COR-L47 (cell line): ENCODE measurements at regions not wholly inside any gene's neighbourhood (a gene's known extent, or its start where the extent isn't known, plus 50 kb on each side); places are given as distances from the start of the nearest gene placed in this dataset.
"Not testable (repeated sequence)": the region's sequence is repeated elsewhere in the genome, so short reads cannot be mapped to it uniquely, and the experiment has no call there.

ENCODE experiments used
- DNase-seq: peaks from one replicate; lab custom pipeline; 2025; lab: John Stamatoyannopoulos, UW

DNA sequence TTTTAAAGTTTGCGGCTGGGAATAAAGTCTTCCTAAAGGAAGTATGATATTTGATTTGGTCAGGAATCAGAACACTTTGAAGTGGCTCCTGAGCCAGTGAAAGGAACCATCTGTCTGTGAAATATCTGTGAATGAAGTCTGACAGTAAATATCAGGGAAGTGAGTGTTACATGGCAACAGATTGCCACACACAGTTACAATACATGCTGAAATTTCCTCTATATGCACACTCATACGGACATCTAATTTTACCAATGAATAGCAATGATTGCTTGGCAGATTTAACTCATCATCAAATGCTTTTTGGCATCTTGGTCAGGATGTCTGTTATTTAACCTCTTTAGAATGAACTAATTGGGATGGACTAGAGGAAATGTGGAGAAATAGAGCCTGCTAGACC lies 1023.8 kb downstream of the FAT4 start:
- DNase-seq = no peak

DNA sequence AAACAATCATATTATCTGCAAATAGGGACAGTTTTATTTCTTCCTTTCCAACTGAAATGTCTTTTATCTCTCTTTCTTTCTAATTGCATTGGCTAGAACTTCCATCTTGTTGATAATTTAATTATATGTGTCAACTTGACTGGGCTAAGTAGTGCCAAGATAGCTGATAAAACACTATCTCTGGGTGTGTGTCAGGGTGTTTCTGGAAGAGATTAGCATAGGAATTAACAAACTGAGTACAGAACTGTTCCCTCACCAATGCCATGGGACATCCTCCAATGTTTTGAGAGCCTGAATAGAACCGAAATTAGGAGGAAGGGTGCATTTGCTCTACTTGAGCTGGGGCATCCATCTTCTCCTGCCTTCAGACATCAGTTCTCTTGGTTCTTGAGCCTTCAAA lies 1027.2 kb downstream of the FAT4 start:
- DNase-seq = no peak

DNA sequence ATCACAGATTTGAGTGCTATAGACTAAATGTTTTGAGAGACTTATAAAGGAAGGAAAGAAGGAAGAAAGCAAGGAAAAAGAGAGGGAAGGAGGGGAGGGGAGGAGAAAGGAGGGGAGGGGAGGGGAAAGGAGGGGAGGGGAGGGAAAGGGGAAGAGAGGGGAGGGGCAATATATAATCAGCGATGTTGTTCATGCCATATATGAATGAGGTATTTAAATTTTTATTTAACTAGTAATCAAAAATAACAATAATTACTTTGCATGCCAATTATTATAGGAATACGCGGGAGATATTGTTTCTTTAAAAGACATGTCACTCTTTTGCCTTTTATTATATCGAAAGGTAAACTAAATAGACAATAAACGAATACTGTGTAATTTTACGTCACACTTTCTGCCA lies 1029.7 kb downstream of the FAT4 start:
- DNase-seq = no peak

DNA sequence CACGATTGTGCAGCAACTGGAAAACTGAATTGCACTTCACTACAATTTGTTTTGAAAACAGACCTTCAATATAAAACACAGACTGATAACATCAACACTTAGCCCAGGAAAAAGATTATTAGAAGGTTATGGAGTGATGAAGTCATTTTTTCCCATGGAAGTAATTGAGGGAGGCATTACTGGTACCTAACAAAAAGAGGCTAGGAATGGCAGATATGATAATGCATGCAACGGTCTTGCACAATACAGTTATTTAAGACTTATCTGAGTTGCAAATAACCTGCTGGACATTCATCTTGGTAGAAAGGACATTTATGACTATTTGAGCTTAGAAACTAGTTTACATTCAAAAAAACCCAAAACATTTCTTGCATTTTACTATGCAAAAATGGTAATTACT lies 1031.9 kb downstream of the FAT4 start:
- DNase-seq = no peak

DNA sequence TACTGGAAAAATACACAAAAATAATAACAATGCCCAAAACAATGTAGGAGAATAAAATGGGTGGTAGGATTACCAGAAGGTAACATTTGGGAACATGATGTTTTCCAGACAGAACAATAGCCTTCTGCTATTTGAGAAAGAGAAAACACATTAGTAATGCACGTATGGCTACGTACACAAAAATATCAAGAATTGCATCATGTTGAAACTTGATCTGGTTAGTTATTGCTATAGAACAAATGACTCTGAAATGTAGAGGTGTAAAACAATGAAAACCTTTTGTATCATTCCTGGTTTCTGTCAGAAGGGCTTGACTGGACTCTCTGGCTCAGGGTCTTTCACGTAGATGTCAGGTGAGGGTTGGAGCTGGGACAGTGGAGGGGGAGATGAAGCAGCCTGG lies 1040.0 kb downstream of the FAT4 start:
- no peak for DNase-seq

DNA sequence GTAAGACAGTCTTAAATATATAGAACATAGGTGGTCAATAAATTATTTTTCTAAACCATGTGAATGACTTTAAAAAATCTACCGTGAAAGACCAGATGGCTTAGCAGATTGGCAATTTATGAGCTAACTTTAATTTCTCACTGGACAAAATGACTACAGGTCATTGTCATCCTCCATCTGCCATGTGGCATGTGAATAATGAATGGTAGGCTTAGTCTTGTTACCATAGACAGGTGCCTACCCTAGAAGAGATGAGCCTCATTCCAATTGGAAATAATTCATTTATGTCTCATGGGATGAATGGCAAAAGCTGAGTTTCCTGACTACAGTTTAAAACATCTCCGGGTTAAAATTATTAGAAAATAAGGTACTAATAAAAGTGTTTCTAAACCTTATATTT lies 1043.3 kb downstream of the FAT4 start:
- no peak for DNase-seq

DNA sequence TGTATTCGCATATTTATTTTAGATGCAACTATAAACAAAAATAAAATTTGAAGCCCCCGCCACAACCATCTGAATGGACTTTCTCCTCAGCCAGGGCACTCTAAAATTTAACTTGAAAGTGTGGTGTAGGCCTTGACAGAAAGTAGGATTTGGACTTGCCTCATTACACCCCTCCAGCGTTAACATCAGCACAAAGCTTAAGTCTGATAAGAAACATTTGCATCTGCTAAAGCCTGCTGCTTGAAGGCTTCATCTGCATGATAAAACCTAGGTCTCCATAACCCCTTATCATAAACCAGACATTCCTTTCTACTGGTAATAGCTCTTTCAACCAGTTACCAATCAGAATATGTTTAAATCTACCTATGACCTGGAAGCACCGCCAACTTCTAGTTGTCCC lies 1046.5 kb downstream of the FAT4 start:
- no peak for DNase-seq

DNA sequence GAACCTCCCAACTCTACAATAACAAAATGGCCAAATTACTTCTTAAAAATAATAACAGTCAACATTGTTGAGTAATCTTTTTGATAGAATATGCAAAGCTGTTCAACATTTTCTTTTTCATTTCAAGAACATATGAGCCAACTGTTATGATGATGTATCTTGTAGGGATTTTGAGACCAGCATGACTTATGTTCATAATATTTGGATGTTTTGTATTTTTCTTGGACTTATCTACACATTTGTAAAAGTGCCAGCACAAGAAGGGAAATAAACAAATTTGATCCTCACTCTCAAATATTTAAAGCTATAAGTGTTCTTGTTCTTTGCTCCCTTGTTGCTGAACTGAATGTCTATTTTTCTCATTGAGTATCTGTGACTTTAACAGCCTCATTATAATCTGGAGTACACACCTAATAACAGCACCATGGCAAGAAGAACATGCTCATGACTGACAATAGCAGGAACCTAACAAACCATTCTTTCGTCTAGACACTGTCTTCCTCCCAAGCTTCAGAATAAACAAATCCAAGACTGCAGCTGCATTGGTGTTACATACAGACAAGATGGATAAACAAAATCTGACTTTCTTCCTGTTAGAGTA lies 1049.7 kb downstream of the FAT4 start:
- DNase-seq = no peak

DNA sequence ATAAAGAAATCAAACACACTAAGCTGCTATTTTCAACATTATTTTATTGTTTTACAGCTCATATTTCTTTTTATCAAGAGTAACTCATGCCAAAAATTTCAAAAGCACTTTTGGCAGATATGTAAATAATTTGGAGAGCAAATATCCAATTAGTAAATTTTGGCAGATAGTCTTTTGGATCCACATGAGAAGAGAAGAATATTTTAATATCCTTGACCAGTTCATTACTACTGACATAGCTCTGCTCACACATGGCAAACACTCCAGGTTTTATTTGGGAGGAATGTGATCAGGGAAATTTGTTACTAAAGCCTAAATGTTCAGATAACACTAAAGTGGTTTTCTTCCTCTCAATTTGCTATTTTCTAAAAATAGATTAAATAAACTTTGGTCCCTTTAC lies 1054.3 kb downstream of the FAT4 start:
- DNase-seq = no peak

DNA sequence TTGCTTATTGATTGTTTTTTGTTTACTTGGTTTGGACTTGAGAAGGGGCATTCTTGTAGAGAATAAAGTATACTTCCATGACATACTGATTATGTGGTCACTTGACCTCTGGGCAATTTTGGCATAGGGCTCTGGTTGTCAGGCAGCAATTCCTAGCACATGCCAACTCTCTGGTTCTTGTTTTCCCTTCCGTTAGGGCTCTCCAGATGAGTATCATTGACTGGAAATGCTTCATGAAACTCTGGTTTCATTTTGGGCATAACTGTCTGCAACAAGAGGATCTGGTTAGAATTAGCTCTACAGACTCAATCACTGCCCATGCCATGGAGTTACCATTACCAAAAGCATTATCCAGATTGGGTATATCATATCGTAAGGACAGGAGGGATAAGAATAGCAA lies 1057.9 kb downstream of the FAT4 start:
- DNase-seq = no peak

DNA sequence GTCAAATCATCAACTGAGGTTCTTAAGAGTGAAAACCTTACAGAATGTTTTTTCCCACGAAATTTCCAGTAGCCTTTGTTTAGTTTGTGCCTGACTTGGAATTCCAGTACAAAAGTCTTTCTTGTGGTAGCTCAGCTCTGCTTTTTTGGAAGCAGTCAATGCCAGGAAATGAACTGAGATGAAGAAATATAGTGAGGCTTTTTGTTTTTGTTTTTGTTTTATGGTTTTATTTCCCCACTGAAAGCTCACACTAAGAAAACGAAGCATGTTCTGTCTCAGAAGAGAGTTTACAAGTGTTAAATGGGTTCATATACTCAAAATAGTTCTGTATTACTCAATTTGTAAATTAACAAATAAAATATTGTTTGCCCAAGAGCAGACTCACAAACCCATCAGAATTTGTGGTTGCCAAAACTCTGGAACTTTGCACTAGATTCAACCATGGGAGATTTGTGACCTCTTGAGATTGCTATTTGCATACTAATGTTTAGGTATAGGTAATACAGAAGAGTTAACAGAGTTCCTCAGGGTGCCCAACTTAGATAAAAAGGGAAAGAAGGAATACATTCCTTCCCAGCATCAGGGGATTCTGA lies 1060.8 kb downstream of the FAT4 start:
- no peak for DNase-seq

DNA sequence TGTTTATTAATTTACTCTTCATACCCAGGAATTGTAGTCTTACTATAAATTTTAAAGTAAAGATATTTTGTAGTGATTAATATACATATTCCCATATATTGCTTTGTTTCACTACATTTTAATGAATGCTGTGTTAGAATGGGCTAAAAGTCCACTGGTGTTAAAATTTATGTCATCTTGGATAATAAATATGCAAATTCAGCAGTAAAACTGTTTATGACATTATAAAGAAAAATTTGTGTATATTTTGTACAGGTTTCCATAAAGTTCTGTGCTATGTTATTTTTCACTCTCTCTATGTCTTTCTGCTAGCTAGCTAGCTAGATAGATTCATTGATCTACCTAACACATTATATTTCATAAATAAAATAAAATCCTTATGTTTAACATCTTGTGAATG lies 1071.2 kb downstream of the FAT4 start:
- DNase-seq = no peak

DNA sequence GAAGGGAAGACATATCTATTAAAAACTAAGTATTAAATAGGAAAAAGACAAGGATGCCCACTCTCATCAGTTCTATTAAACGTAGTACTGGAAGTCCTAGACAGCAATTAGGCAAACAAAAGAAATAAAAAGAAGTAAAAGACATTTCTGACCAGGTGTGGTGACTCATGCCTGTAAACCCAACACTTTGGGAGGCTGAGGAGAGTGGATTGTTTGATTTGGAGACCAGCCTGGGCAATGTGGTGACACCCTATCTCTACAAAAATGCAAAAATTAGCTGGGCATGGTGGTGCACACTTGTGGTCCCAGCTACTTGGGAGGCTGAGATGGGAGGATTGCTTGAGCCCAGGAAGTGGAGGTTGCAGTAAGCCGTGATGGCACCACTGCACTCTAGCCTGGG lies 1071.8 kb downstream of the FAT4 start:
- no peak for DNase-seq

DNA sequence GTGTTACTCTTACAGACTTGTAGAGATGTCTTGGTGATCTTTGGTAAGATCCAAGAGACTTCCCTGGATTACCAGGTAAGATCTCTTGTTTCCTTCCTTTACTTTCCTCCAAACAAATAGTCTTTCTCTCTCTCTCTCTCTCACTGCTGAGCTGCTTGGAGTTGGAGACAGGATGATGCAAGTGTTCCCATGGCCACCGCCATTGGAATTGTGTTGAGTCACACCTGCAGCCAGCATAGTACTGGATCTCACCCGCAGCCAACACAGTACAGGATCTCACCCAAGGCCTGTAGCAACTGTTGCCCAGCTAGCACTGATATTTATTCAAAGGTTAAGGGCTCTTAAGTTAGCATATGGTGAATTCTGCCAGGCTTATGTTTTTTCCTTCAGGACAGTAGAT lies 1080.9 kb downstream of the FAT4 start:
- no peak for DNase-seq

DNA sequence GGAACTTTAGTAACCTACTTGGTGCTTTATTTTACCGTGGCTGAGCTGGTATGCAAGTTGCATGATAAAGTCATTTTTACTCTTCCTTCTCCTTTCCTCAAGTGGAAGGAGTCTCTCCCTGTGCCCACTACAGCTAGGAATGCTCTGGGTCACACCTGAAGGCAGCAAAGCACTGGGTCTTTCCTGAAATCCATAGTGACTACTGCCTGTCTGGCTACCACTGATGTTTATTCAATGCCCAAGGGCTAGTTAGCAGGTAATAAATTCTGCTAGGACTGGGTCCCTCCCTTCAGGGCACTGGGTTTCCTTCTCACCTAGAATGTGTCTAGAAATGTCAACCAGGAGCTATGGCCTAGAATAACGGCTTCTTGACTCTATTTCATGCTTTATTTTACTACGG lies 1081.4 kb downstream of the FAT4 start:
- DNase-seq = no peak

DNA sequence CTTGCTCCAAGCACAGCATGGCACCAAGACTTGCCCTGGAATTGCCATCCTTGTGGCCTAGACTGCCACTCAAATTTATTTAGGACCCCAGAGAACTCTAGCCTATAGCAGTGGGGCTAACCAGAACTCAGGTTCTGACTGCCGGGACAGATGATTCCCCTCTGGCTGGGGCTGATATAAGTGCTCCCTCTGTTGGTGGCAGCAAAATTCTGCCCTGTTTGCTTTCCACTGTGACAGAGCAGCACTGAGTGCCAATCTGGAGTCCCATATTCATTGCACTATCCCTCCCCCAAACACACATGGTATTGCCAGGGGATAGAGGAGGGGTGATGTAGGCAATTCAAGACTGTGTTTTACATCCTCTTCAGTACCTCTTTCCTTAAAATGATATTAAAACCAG lies 1081.9 kb downstream of the FAT4 start:
- no peak for DNase-seq

DNA sequence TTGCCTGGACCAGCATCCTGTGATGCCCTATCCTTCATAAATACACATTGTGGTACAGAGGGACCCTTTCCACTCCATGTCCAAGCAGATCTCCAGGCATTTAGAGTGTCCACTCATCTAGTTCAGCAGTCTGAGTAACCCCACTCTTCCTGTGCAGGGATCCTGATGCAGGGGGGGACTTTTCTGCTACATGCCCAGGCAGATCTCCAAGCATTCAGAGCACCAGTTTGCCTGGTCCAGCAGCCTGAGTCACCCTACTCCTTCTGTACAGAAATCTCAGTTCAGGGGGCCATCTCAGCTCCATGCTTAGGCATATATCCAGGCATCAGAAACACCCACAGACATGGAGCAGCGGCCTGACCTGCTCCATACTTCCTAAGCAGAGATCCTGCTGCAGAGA lies 1089.8 kb downstream of the FAT4 start:
- DNase-seq = no peak

DNA sequence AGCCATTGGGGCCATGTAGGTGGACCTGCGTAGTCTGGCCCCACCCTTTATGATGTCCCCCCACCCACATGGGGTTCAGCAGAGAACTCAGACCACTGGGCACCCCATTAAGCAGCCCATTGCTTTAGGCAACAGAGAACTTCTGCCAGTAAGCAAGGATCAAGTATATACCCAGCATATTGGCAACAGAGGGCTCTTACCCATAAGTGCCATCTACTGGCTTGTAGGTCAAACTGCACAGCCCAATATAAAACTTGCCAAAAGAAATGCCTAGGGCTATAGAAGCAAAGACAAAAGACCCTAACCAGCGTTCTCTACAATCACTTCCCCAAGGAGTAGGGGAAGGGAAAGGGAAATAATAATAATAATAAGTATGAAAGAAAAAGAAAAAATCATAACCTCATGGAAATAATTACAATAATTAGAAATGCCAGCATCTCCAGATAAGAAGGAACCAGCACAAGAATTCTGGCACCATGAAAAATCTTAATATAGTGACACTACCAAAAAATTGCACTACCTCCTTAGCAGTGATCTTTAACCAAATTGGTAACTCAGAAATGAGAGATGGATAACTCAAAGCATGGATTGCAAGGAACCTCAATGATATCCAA lies 1090.7 kb downstream of the FAT4 start:
- DNase-seq = peak; percentile 21

DNA sequence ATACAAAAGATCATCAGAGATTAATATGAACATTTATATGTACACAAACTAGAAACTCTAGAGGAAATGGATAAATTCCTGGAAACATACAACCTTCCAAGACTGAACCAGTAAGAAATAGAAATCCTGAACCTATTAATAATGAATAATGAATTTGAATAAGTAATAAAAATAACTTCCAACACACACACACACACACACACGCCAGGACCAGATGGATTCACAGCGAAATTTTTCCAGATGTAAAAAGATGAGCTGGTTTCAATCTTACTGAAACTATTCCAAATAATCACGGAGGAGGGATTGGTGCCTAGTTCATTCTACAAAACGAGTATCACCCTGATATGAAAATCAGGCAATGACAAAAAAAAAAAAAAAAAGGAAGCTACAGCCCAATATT lies 1095.0 kb downstream of the FAT4 start:
- DNase-seq = no peak

DNA sequence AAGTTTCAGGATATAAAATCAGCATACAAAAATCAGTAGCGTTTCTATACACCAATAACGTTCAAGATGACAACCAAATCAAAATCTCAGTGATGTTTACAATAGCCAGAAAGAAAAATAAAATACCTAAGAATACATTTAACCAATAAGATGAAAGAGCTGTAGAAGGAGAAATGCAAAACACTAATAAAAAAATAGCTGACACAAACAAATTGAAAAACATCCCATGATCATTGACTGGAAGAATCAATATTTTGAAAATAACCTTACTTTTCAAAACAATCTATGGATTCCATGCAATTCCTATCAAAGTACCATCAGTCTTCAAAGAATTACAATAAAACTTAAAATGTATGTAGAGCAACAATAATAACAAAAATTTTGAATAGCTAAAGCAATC lies 1096.3 kb downstream of the FAT4 start:
- DNase-seq = no peak

DNA sequence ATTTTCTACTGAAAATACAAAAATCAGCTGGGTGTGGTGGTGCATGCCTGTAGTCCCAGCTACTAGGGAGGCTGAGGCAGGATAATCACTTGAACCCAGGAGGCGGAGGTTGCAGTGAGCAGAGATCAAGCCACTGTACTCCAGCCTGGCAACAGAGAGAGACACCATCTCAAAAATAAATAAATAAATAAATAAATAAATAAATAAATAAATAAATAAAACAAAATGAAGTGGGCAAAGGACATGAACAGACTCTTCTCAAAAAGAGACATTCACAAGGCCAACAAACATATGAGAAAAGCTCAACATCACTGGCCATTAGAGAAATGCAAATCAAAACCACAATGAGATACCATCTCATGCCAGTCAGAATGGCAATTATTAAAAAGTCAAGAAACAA lies 1097.6 kb downstream of the FAT4 start:
- not testable (repeated sequence) for DNase-seq

DNA sequence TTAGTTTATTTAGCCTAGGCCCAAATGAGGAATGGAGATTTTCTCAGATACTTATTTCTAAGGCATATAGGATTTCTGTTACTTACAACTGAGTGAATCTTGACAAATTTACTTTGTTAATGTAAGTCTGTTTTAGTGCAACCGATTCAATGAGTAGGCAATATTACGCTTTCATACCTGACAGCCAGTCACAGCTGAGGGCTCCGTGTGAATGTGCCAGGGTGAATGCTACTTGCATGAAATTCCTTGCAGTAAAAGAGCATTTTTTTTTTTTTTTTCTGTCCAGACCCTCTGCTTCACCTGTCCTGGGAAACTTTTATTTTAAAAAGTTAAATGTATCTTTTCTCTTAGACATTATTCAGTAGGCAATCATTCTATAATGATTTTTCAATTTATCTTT lies 1100.0 kb downstream of the FAT4 start:
- DNase-seq = no peak

DNA sequence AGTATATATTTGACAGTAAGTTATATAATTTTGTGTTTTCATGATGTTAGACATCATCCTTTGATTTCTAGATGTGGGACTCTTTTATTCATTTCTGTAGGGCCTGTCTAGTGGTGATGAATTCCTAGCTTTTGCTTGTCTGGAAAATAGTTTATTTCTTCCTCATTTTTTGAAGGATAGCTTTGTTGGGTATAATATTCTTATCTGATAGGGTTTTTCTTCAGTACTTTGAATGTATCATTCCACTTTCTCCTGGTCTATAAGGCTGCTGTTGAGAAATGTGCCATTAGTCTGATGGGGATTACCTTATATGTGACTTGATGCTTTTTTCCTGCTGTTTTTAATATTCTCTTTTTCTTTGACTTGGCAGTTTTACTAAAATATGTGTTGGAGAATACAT lies 1104.5 kb downstream of the FAT4 start:
- no peak for DNase-seq

DNA sequence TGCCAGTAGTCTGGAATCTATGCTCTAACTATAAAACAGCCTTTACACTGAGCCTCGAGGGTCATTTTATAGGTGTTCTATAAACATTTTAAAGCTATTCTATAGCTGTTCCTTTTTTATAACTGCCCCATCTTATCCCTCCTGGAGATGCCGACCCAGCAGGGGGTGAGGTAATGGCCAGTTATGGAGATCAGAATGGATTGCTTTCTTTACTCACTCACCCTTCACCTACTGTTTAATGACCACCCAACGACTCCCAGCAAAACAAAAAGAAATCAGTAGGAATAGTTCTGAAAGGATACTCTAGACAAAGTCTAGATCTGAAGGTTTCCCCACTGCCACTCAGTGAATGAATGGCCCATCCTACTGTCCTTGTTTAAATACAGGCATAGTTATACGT lies 1113.1 kb downstream of the FAT4 start:
- DNase-seq = no peak
